MM.1S (cell line): ENCODE measurements at regions not wholly inside any gene's neighbourhood (a gene's known extent, or its start where the extent isn't known, plus 50 kb on each side); places are given as distances from the start of the nearest gene placed in this dataset.

Source experiments
- DNase-seq: peaks from one replicate; pipeline ENCODE4 v3.0.0-alpha.2; 2015
- H2AFZ ChIP-seq: fragments of 300-600 bp; sonication (generic); 2 replicates; pipeline ENCODE4 v1.6.0; 2016; ENCODE audit warnings: antibody characterized with exemption, low read length
- H3F3A ChIP-seq: fragments of 300-600 bp; sonication (generic); 2 replicates; pipeline ENCODE4 v1.6.1; 2016; ENCODE audit warnings: mild to moderate bottlenecking, antibody characterized with exemption, low read length, moderate library complexity, mixed read lengths; ENCODE audit not compliant: insufficient read depth
- H3K27ac ChIP-seq: fragments of 300-600 bp; sonication (generic); 2 replicates; pipeline ENCODE4 v1.5.1; 2016; ENCODE audit warnings: mild to moderate bottlenecking, low read length
- H3K27me3 ChIP-seq: fragments of 300-600 bp; sonication (generic); replicated peaks from 2 replicates; pipeline ENCODE4 v1.6.0; 2016; ENCODE audit warnings: low read length; ENCODE audit not compliant: insufficient read depth
- H3K36me3 ChIP-seq: fragments of 300-600 bp; sonication (generic); replicated peaks from 2 replicates; pipeline ENCODE4 v1.6.1; 2016; ENCODE audit warnings: mild to moderate bottlenecking, low read length, mixed read lengths; ENCODE audit not compliant: insufficient read depth
- H3K4me1 ChIP-seq: fragments of 300-600 bp; sonication (generic); 2 replicates; pipeline ENCODE4 v1.6.1; 2016; ENCODE audit warnings: low read length, mixed read lengths
- H3K4me2 ChIP-seq: fragments of 300-600 bp; sonication (generic); 2 replicates; pipeline ENCODE4 v1.6.0; 2016; ENCODE audit warnings: low read depth, low read length
- H3K4me3 ChIP-seq: fragments of 300-600 bp; sonication (generic); 2 replicates; pipeline ENCODE4 v1.5.1; 2016; ENCODE audit warnings: low read length, mixed read lengths
- H3K79me2 ChIP-seq: fragments of 300-600 bp; sonication (generic); 2 replicates; pipeline ENCODE4 v1.6.1; 2016; ENCODE audit warnings: mixed run types, low read length, mixed read lengths
- H3K9ac ChIP-seq: fragments of 300-600 bp; sonication (generic); 2 replicates; pipeline ENCODE4 v1.6.1; 2016; ENCODE audit warnings: low read length, mixed read lengths
- H3K9me2 ChIP-seq: fragments of 300-600 bp; sonication (generic); replicated peaks from 2 replicates; pipeline ENCODE4 v1.6.1; 2016; ENCODE audit warnings: mild to moderate bottlenecking, low read length, mixed read lengths; ENCODE audit not compliant: insufficient read depth
- H3K9me3 ChIP-seq: fragments of 300-600 bp; sonication (generic); replicated peaks from 2 replicates; pipeline ENCODE4 v1.6.1; 2016; ENCODE audit warnings: mild to moderate bottlenecking, low read length, mixed read lengths; ENCODE audit not compliant: insufficient read depth
- H4K20me1 ChIP-seq: fragments of 300-600 bp; sonication (generic); 2 replicates; pipeline ENCODE4 v1.6.1; 2016; ENCODE audit warnings: mild to moderate bottlenecking, low read length, moderate library complexity, mixed read lengths; ENCODE audit not compliant: insufficient read depth
- EZH2 ChIP-seq: fragments of 300-600 bp; sonication (generic); optimal IDR thresholded peaks from 2 replicates; pipeline ENCODE3; 2017; ENCODE audit warnings: low read depth, mild to moderate bottlenecking, antibody characterized with exemption, low read length, mixed read lengths
- EZH2phosphoT487 ChIP-seq: fragments of 300-600 bp; sonication (generic); IDR thresholded peaks from 2 replicates; pipeline ENCODE4 v1.6.1; 2018; ENCODE audit warnings: antibody characterized with exemption, low read length
- TF ChIP-seq, protein P1 (sequence below): fragments of 300-600 bp; sonication (generic); IDR thresholded peaks from 2 replicates; pipeline ENCODE4 v1.5.1; 2016; ENCODE audit warnings: antibody characterized with exemption, low read length, mixed read lengths

DNA sequence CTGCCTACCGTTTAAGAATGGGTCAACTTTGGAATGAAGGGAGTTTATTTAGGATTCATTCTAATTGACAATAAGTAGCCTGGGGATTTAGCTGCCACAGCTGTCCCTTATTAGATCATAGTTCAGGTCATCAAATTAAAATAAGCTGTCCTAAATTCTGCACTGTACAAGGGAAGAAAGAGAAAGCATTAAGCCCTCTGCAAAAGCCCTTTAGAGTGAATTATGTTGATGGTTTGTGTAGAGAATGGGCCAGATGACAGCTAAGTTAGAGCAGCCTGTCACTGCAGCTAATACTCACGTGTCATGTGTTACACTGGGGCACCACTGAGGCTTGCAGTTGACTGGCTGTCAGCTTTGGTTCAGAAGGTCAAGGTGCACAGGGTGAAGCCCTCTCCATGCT, 737.1 kb upstream of the SLC10A2 start:
- no peak overlapping the region for H3K4me3 ChIP-seq
- H3K27ac ChIP-seq: no peak overlapping the region
- no peaks in the 10 kb centered on the region for H4K20me1 ChIP-seq
- H3K9me3 ChIP-seq: no peaks in the 10 kb centered on the region
- H3F3A ChIP-seq: no peaks in the 10 kb centered on the region
- no peaks in the 10 kb centered on the region for H3K79me2 ChIP-seq
- no peaks in the 10 kb centered on the region for H3K4me1 ChIP-seq
- H3K9me2 ChIP-seq: no peaks in the 10 kb centered on the region
- TF ChIP-seq EZH2: no peak
- no peak for TF ChIP-seq EZH2phosphoT487
- TF ChIP-seq, protein P1, sequence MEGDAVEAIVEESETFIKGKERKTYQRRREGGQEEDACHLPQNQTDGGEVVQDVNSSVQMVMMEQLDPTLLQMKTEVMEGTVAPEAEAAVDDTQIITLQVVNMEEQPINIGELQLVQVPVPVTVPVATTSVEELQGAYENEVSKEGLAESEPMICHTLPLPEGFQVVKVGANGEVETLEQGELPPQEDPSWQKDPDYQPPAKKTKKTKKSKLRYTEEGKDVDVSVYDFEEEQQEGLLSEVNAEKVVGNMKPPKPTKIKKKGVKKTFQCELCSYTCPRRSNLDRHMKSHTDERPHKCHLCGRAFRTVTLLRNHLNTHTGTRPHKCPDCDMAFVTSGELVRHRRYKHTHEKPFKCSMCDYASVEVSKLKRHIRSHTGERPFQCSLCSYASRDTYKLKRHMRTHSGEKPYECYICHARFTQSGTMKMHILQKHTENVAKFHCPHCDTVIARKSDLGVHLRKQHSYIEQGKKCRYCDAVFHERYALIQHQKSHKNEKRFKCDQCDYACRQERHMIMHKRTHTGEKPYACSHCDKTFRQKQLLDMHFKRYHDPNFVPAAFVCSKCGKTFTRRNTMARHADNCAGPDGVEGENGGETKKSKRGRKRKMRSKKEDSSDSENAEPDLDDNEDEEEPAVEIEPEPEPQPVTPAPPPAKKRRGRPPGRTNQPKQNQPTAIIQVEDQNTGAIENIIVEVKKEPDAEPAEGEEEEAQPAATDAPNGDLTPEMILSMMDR: no peak
- H2AFZ ChIP-seq: no peak overlapping the region
- H3K36me3 ChIP-seq: no peaks in the 10 kb centered on the region
- no peak for DNase-seq
- H3K27me3 ChIP-seq: no peaks in the 10 kb centered on the region
- H3K9ac ChIP-seq: no peak overlapping the region
- no peak overlapping the region for H3K4me2 ChIP-seq

DNA sequence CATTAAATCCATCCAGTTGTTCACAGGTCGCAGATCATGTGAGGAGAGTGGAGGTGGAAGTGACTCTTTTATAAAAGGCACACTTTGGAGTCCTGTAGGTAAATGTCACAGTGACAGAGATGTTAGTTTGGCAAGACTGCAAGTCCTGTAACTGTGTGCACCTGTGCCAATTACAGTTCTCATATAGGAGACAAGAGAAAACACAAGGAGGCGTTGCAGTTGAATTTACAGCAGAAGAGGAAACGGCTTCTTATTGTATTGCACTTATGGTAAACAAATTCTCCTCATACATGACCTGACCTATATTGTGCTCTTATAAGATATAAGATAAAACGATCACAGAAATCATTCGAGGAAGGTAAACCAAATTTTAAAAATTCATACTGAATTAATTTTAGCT, 732.8 kb upstream of the SLC10A2 start:
- H3K4me2 ChIP-seq: no peak overlapping the region
- H3K9me3 ChIP-seq: no peaks in the 10 kb centered on the region
- H3K4me1 ChIP-seq: no peaks in the 10 kb centered on the region

DNA sequence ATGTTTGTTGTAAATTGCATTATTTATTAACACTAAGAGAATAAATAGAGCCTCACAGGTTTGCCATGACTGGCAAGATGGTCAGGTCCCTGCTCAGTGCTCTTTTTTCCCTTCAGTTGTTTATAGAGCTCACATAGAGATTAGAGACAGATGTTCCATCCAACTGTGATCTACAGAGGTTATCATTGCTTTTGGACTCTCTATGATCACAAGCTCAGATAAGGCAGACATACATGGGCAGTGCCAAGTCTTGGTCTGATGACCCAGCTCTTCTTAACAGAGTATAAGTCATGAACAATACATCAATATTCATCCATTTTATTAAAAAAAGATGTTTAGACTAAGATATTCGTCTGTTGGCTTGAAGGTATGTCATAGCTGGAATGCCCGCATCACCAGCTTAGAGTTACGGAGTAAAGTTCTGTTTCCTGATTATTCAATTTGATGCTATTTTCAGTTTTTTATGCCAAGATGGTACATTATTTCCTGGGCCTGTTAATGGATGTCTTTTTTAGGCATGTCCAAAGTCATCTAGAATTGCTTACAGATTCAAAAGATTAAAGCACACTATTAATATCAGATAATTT, 729.8 kb upstream of the SLC10A2 start:
- Histone ChIP-seq H3K79me2 (no peaks in the 10 kb centered on the region), H3K9ac (no peak overlapping the region), H3K27me3 (no peaks in the 10 kb centered on the region), H3K9me3 (no peaks in the 10 kb centered on the region), H3K4me2 (no peak overlapping the region), H3K4me1 (no peaks in the 10 kb centered on the region), H3K4me3 (no peak overlapping the region), H4K20me1 (no peaks in the 10 kb centered on the region), H3F3A (no peaks in the 10 kb centered on the region), H2AFZ (no peak overlapping the region), H3K27ac (no peak overlapping the region), H3K9me2 (no peaks in the 10 kb centered on the region), H3K36me3 (no peaks in the 10 kb centered on the region)
- DNase-seq: no peak
- no peak for TF ChIP-seq EZH2phosphoT487
- TF ChIP-seq, protein P1: no peak

More for the DNA sequence above, 732.8 kb upstream of the SLC10A2 start:
- TF ChIP-seq EZH2phosphoT487: no peak
- TF ChIP-seq, protein P1: no peak
- TF ChIP-seq EZH2: no peak
- no peak overlapping the region for H2AFZ ChIP-seq
- DNase-seq: no peak
- no peak overlapping the region for H3K4me3 ChIP-seq
- no peaks in the 10 kb centered on the region for H4K20me1 ChIP-seq
- H3K9ac ChIP-seq: no peak overlapping the region
- H3F3A ChIP-seq: no peaks in the 10 kb centered on the region
- no peaks in the 10 kb centered on the region for H3K79me2 ChIP-seq
- H3K9me2 ChIP-seq: no peaks in the 10 kb centered on the region
- H3K27me3 ChIP-seq: no peaks in the 10 kb centered on the region
- no peak overlapping the region for H3K27ac ChIP-seq
- no peaks in the 10 kb centered on the region for H3K36me3 ChIP-seq
